DOHH2 (cell line): ENCODE measurements at regions not wholly inside any gene's neighbourhood (a gene's known extent, or its start where the extent isn't known, plus 50 kb on each side); places are given as distances from the start of the nearest gene placed in this dataset.

Experiments
- EZH2phosphoT487 ChIP-seq: fragments of 200-600 bp; sonication (generic); IDR thresholded peaks from 2 replicates; pipeline ENCODE4 v1.6.1; 2017; ENCODE audit warnings: borderline replicate concordance, mild to moderate bottlenecking, antibody characterized with exemption, low read length, moderate library complexity, mixed read lengths
- TF ChIP-seq, protein P1 (sequence below): fragments of 200-600 bp; sonication (generic); IDR thresholded peaks from one replicate; pipeline ENCODE4 v1.5.1; 2014; ENCODE audit warnings: antibody characterized with exemption, mild to moderate bottlenecking, low read depth, low read length; ENCODE audit not compliant: poor library complexity, severe bottlenecking

DNA sequence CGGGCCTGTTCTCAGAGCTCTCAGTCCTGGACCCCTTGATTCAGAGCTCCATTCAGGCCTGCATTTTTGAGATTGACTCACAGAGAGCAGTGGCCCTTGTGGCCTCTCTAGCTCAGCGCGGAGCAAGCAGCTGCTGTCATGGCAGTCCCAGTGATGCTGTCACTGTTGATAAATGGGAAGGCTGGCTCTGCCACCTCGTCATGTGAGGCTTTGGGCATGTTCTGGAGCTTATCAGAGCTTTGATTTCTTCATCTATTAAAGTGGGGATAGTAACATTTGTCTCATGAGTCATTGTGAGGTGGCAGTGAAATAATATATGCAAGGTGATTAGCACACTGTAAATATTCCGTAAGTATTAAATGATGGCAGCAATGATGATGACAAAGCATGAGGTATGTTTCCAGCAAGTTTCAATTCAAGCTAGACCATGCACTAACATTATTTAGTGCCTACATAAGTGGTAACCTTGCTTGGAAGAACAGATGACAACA lies 126.4 kb upstream of the CXCL14 start:
- TF ChIP-seq, protein P1, sequence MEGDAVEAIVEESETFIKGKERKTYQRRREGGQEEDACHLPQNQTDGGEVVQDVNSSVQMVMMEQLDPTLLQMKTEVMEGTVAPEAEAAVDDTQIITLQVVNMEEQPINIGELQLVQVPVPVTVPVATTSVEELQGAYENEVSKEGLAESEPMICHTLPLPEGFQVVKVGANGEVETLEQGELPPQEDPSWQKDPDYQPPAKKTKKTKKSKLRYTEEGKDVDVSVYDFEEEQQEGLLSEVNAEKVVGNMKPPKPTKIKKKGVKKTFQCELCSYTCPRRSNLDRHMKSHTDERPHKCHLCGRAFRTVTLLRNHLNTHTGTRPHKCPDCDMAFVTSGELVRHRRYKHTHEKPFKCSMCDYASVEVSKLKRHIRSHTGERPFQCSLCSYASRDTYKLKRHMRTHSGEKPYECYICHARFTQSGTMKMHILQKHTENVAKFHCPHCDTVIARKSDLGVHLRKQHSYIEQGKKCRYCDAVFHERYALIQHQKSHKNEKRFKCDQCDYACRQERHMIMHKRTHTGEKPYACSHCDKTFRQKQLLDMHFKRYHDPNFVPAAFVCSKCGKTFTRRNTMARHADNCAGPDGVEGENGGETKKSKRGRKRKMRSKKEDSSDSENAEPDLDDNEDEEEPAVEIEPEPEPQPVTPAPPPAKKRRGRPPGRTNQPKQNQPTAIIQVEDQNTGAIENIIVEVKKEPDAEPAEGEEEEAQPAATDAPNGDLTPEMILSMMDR = no peak
- TF ChIP-seq EZH2phosphoT487 = no peak
